ENCODE measurements at regions not wholly inside any gene's neighbourhood (a gene's known extent, or its start where the extent isn't known, plus 50 kb on each side); places are given as distances from the start of the nearest gene placed in this dataset.

- Histone ChIP-seq H2AFZ (ENCODE audit: low read depth, low read length, poor library complexity, severe bottlenecking) (no peak overlapping the region), H3K4me2 (ENCODE audit: low read length) (no peak overlapping the region), H3K79me2 (ENCODE audit: insufficient read depth, low read length) (no peaks in the 10 kb centered on the region), H3K36me3 (ENCODE audit: control insufficient read depth in 1 of 2, insufficient read depth in 2 of 2, low read length in 2 of 2) (no peaks in the 10 kb centered on the region), H3K27ac (ENCODE audit: low read depth, low read length) (no peak overlapping the region), H3K9me3 (ENCODE audit: control insufficient read depth in 1 of 2, insufficient read depth in 1 of 2, low read depth in 1 of 2, low read length in 2 of 2) (no peaks in the 10 kb centered on the region), H3K9me2 (ENCODE audit: insufficient read depth) (no peaks in the 10 kb centered on the region), H3K9ac (ENCODE audit: low read length) (no peak overlapping the region), H3K4me1 (ENCODE audit: control insufficient read depth in 1 of 2, insufficient read depth in 2 of 2, low read length in 2 of 2) (no peaks in the 10 kb centered on the region), H4K20me1 (ENCODE audit: insufficient read depth) (no peaks in the 10 kb centered on the region), H3K27me3 (ENCODE audit: insufficient read depth, low read length) (peaks cover 12% of the 10 kb centered on the region), H3K4me3 (replicated peaks in 1 of 2; ENCODE audit: low read depth in 1 of 2, low read length in 2 of 2) (no peak overlapping the region)
- DNase-seq (ENCODE audit: low read depth, low spot score) (no peak), ATAC-seq (no peak)
- ChIA-PET RAD21 (ENCODE audit: low non-redundant PET in 1 of 2, low total read pairs in 2 of 2, uncharacterized antibody in 2 of 2, unreplicated experiment in 2 of 2) (no interaction called here), POLR2A (no interaction called here), CTCF (no interaction called here)
- no TSS peak for BruUV-seq (replicated peaks)
- intact Hi-C loops (cut with micrococcal nuclease), result no loop called here
- no peak for TF ChIP-seq ZBTB33 (IDR thresholded peaks at IDR 0.05; ENCODE audit: extremely low read depth, insufficient replicate concordance, low read length)
- TF ChIP-seq YY1 (IDR thresholded peaks at IDR 0.05; ENCODE audit: extremely low read depth, insufficient replicate concordance, low read depth, low read length), result no peak
- no peak for TF ChIP-seq POLR2AphosphoS5 (IDR thresholded peaks at IDR 0.05; ENCODE audit: low read depth, low read length)
- TF ChIP-seq ZFX (IDR thresholded peaks at IDR 0.05), result no peak
- TF ChIP-seq SRF (IDR thresholded peaks at IDR 0.05; ENCODE audit: low read depth), result no peak
- no peak for TF ChIP-seq RAD21 (IDR thresholded peaks at IDR 0.05; ENCODE audit: low read depth)
- no peak for TF ChIP-seq MAX (IDR thresholded peaks at IDR 0.05)
- no peak for TF ChIP-seq EZH2 (IDR thresholded peaks at IDR 0.05)
- TF ChIP-seq ZNF274 (IDR thresholded peaks at IDR 0.05; ENCODE audit: low read depth, low read length), result no peak
- no peak for TF ChIP-seq TCF7L2 (IDR thresholded peaks at IDR 0.05; ENCODE audit: borderline replicate concordance, extremely low read depth, insufficient read depth, insufficient read length)
- TF ChIP-seq SP1 (IDR thresholded peaks at IDR 0.05; ENCODE audit: low read depth), result no peak
- TF ChIP-seq ATF3 (IDR thresholded peaks at IDR 0.05), result no peak
- no peak for TF ChIP-seq CEBPB (IDR thresholded peaks at IDR 0.05; ENCODE audit: low read depth)
- TF ChIP-seq ELF1 (IDR thresholded peaks at IDR 0.05; ENCODE audit: borderline replicate concordance, low read depth), result no peak
These were observed 291.1 kb upstream of the ARGLU1 start for GRCh38 chr13:106858903-106859532.
